ENCODE measurements at regions not wholly inside any gene's neighbourhood (a gene's known extent, or its start where the extent isn't known, plus 50 kb on each side); places are given as distances from the start of the nearest gene placed in this dataset.

DNA sequence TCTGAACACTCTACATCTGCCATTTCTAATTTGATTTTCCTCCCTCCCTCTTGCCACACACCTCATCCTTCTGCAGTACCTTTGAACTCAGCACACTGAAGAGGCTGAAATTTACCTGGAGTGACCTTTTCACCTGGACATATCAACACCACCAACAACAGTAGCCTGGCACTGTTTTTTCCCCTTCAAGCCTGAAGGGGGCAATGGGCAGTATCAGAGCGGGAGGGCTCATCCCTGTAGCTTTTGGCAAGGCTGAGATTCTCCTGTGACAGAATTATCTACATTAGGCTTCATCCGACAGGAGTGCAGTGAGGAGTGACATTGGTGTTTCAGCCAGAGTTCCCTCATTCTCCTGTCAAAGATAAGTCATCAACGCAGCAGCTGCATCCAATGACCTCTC is 312.8 kb upstream of the SPTLC3 start:
- TF ChIP-seq CTCF (conservative IDR thresholded peaks at IDR 0.05; ENCODE audit: low read depth, low read length) (no peak), EZH2phosphoT487 (IDR thresholded peaks at IDR 0.05; ENCODE audit: borderline replicate concordance, low read length) (no peak)

All from PC-3 (cell line).